ENCODE measurements at regions not wholly inside any gene's neighbourhood (a gene's known extent, or its start where the extent isn't known, plus 50 kb on each side); places are given as distances from the start of the nearest gene placed in this dataset.

DNA sequence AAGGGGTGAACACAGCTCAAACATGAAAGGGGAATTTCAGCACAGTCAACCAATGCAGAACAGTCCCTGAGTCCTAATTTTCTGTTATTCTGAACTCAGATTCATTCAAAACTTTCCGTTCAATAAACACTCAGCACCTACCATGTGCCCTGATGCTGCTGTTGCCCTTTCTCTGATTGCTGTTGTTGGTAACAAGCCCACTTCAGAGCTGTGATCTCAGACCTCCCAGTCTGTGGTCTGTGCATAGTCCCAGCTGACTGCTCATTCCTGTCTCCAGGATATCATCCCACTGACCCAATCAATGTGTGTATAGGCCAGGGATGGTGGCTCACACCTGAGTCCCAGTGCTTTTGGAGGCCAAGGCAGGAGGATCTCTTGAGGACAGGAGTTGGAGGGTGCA is 82.7 kb upstream of the SLC35G4 start:
- Histone ChIP-seq H3K4me2 (no peak overlapping the region), H2AFZ (no peak overlapping the region), H3K4me3 (no peak overlapping the region), H3K9me3 (ENCODE audit: low read depth) (no peaks in the 10 kb centered on the region), H3K27ac (no peak overlapping the region), H3K36me3 (replicated peaks; ENCODE audit: insufficient read depth, low read depth) (no peaks in the 10 kb centered on the region), H3K4me1 (ENCODE audit: insufficient read depth) (no peaks in the 10 kb centered on the region), H3K79me2 (no peaks in the 10 kb centered on the region), H4K20me1 (ENCODE audit: insufficient read depth, poor library complexity, severe bottlenecking) (no peaks in the 10 kb centered on the region), H3K9me2 (replicated peaks; ENCODE audit: insufficient read depth) (no peaks in the 10 kb centered on the region), H3K27me3 (no peaks in the 10 kb centered on the region)
- WGBS (ENCODE audit: low lambda C conversion rate, missing lambda C conversion rate) = 100% methylated on average over 1 of the region's 1 CpG
- DNase-seq (ENCODE audit: low spot score) = no peak
- TF ChIP-seq EZH2 (IDR thresholded peaks at IDR 0.05; ENCODE audit: borderline replicate concordance) (no peak), EZH2phosphoT487 (IDR thresholded peaks at IDR 0.05; ENCODE audit: low read depth, severe bottlenecking, unreplicated experiment) (no peak)
- TF ChIP-seq, protein P1, sequence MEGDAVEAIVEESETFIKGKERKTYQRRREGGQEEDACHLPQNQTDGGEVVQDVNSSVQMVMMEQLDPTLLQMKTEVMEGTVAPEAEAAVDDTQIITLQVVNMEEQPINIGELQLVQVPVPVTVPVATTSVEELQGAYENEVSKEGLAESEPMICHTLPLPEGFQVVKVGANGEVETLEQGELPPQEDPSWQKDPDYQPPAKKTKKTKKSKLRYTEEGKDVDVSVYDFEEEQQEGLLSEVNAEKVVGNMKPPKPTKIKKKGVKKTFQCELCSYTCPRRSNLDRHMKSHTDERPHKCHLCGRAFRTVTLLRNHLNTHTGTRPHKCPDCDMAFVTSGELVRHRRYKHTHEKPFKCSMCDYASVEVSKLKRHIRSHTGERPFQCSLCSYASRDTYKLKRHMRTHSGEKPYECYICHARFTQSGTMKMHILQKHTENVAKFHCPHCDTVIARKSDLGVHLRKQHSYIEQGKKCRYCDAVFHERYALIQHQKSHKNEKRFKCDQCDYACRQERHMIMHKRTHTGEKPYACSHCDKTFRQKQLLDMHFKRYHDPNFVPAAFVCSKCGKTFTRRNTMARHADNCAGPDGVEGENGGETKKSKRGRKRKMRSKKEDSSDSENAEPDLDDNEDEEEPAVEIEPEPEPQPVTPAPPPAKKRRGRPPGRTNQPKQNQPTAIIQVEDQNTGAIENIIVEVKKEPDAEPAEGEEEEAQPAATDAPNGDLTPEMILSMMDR (IDR thresholded peaks at IDR 0.05; ENCODE audit: poor library complexity) = no peak

DNA sequence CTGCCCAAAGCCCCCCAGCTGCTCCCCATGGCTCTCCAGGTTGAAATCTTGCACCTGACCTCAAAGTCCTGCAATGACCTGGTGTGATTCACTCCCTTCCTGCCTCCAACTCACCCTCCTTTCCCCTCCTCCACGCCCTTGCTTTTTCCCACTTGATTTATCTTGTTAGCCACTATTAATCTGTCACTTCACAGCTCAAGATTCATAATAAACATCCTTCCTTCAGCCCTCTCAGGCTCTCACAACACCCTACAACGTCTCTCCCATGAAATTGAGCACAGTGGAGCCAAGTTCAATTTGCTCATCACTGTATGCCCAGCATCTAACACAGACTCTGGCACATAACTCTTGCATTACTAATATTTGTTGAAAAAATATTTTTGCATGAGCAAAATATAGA is 85.6 kb upstream of the SLC35G4 start:
- no peaks in the 10 kb centered on the region for H3K36me3 ChIP-seq (replicated peaks; ENCODE audit: insufficient read depth, low read depth)
- 62% methylated on average over 2 of the region's 2 CpGs for WGBS (ENCODE audit: low lambda C conversion rate, missing lambda C conversion rate)
- H3K4me3 ChIP-seq = no peak overlapping the region
- no peaks in the 10 kb centered on the region for H4K20me1 ChIP-seq (ENCODE audit: insufficient read depth, poor library complexity, severe bottlenecking)
- H2AFZ ChIP-seq = no peak overlapping the region
- no peak for DNase-seq (ENCODE audit: low spot score)
- no peaks in the 10 kb centered on the region for H3K79me2 ChIP-seq
- no peaks in the 10 kb centered on the region for H3K9me3 ChIP-seq (ENCODE audit: low read depth)
- no peaks in the 10 kb centered on the region for H3K9me2 ChIP-seq (replicated peaks; ENCODE audit: insufficient read depth)
- TF ChIP-seq EZH2 (IDR thresholded peaks at IDR 0.05; ENCODE audit: borderline replicate concordance) = no peak
- no peak for TF ChIP-seq EZH2phosphoT487 (IDR thresholded peaks at IDR 0.05; ENCODE audit: low read depth, severe bottlenecking, unreplicated experiment)
- TF ChIP-seq, protein P1 (IDR thresholded peaks at IDR 0.05; ENCODE audit: poor library complexity) = no peak
- H3K4me1 ChIP-seq (ENCODE audit: insufficient read depth) = no peaks in the 10 kb centered on the region
- H3K27ac ChIP-seq = no peak overlapping the region
- H3K4me2 ChIP-seq = no peak overlapping the region
- no peaks in the 10 kb centered on the region for H3K27me3 ChIP-seq

DNA sequence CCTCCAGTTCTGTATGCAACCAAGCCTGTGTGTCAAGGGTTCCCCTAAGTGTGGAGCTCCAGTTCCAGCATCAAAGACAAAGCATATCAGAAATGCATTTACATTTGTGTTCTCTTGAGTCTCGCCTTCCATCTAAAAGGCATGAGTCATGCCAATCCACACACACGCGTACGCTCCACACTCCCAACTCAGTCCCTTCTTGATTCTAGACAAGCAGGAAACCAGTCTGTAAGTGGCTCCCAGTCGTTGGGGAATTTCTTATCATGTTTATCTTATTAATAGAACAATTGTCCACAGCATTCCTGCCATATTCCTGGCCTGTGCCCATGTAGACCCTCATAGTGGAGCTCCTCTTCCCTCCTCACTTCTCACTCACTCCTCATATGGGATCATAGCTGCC is 86.4 kb upstream of the SLC35G4 start:
- no peak overlapping the region for H3K27ac ChIP-seq
- no peak overlapping the region for H2AFZ ChIP-seq
- H3K9me2 ChIP-seq (replicated peaks; ENCODE audit: insufficient read depth) = no peaks in the 10 kb centered on the region
- no peak for DNase-seq (ENCODE audit: low spot score)
- H3K36me3 ChIP-seq (replicated peaks; ENCODE audit: insufficient read depth, low read depth) = no peaks in the 10 kb centered on the region
- H3K4me2 ChIP-seq = no peak overlapping the region
- no peaks in the 10 kb centered on the region for H3K79me2 ChIP-seq
- H3K9me3 ChIP-seq (ENCODE audit: low read depth) = no peaks in the 10 kb centered on the region
- no peak for TF ChIP-seq EZH2phosphoT487 (IDR thresholded peaks at IDR 0.05; ENCODE audit: low read depth, severe bottlenecking, unreplicated experiment)
- TF ChIP-seq, protein P1 (IDR thresholded peaks at IDR 0.05; ENCODE audit: poor library complexity) = no peak
- TF ChIP-seq EZH2 (IDR thresholded peaks at IDR 0.05; ENCODE audit: borderline replicate concordance) = no peak
- H3K4me1 ChIP-seq (ENCODE audit: insufficient read depth) = no peaks in the 10 kb centered on the region
- H4K20me1 ChIP-seq (ENCODE audit: insufficient read depth, poor library complexity, severe bottlenecking) = no peaks in the 10 kb centered on the region
- H3K4me3 ChIP-seq = no peak overlapping the region
- H3K27me3 ChIP-seq = no peaks in the 10 kb centered on the region
- 73% methylated on average over 5 of the region's 5 CpGs for WGBS (ENCODE audit: low lambda C conversion rate, missing lambda C conversion rate)

DNA sequence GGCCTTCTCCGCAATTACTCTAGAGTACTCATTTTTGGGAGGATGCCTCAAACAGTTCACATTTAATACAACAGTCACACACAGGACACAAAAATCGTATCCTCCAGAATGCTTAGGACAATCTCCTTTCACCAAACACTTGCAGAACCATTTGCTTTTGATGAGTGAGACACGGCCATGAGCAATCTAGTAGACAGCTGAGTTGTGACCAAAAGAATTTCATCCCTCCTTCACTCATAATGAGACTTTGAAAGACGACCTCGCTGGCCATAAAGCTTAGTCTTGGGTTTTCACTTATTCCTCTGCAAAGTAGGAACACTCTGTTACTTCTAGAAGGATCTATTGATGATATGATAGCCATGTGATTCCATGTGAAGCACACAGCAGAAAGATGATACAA is 87.5 kb upstream of the SLC35G4 start:
- no peaks in the 10 kb centered on the region for H4K20me1 ChIP-seq (ENCODE audit: insufficient read depth, poor library complexity, severe bottlenecking)
- no peak overlapping the region for H3K4me3 ChIP-seq
- TF ChIP-seq, protein P1 (IDR thresholded peaks at IDR 0.05; ENCODE audit: poor library complexity) = no peak
- TF ChIP-seq EZH2phosphoT487 (IDR thresholded peaks at IDR 0.05; ENCODE audit: low read depth, severe bottlenecking, unreplicated experiment) (no peak), EZH2 (IDR thresholded peaks at IDR 0.05; ENCODE audit: borderline replicate concordance) (no peak)
- H3K9me2 ChIP-seq (replicated peaks; ENCODE audit: insufficient read depth) = no peaks in the 10 kb centered on the region
- no peaks in the 10 kb centered on the region for H3K27me3 ChIP-seq
- no peak overlapping the region for H2AFZ ChIP-seq
- H3K27ac ChIP-seq = no peak overlapping the region
- no peaks in the 10 kb centered on the region for H3K79me2 ChIP-seq
- no peaks in the 10 kb centered on the region for H3K9me3 ChIP-seq (ENCODE audit: low read depth)
- no peaks in the 10 kb centered on the region for H3K36me3 ChIP-seq (replicated peaks; ENCODE audit: insufficient read depth, low read depth)
- H3K4me2 ChIP-seq = no peak overlapping the region
- no peak for DNase-seq (ENCODE audit: low spot score)
- no peaks in the 10 kb centered on the region for H3K4me1 ChIP-seq (ENCODE audit: insufficient read depth)
- WGBS (ENCODE audit: low lambda C conversion rate, missing lambda C conversion rate) = 96% methylated on average over 5 of the region's 5 CpGs

Measured in hepatocyte (in vitro differentiated cells).